DND-41 (cell line): ENCODE measurements at regions not wholly inside any gene's neighbourhood (a gene's known extent, or its start where the extent isn't known, plus 50 kb on each side); places are given as distances from the start of the nearest gene placed in this dataset.

Source experiments
- ATAC-seq: fragments of 200-7000 bp; cut with Tn5 transposase; 3 replicates; pipeline ENCODE4 v1.9.1; 2021; ENCODE audit warnings: low read depth; ENCODE audit not compliant: insufficient read depth
- DNase-seq: peaks from one replicate; pipeline ENCODE4 v3.0.0-alpha.2; 2020
- H2AFZ ChIP-seq: 2 replicates; pipeline ENCODE4 v1.6.0; 2012; ENCODE audit warnings: low read depth, low read length
- H3K27ac ChIP-seq: 2 replicates; pipeline ENCODE4 v1.5.1; 2012; ENCODE audit warnings: low read length, inconsistent platforms
- H3K27me3 ChIP-seq: fragments of 200-600 bp; sonication (generic); 2 replicates; pipeline ENCODE4 v1.6.0; 2012; ENCODE audit warnings: low read length, mild to moderate bottlenecking, inconsistent platforms; ENCODE audit not compliant: insufficient read depth, poor library complexity
- H3K36me3 ChIP-seq: 2 replicates; pipeline ENCODE4 v1.5.1; 2012; ENCODE audit warnings: low read length, inconsistent platforms; ENCODE audit not compliant: insufficient read depth
- H3K4me1 ChIP-seq: 2 replicates; pipeline ENCODE4 v1.5.1; 2012; ENCODE audit warnings: mild to moderate bottlenecking, low read length; ENCODE audit not compliant: insufficient read depth
- H3K4me2 ChIP-seq: 2 replicates; pipeline ENCODE4 v1.6.0; 2012; ENCODE audit warnings: mild to moderate bottlenecking, moderate library complexity, low read length, inconsistent platforms; ENCODE audit not compliant: insufficient read depth
- H3K4me3 ChIP-seq, 2 experiments: fragments of 200-600 bp in 1 of 2; shearing (Covaris generic) in 1 of 2; 2 replicates each; pipeline ENCODE4 v1.5.1; 2012 to 2016; ENCODE audit warnings: inconsistent platforms in 2 of 2, low read length in 2 of 2, mild to moderate bottlenecking in 2 of 2, low read depth in 1 of 2, moderate library complexity in 1 of 2
- H3K79me2 ChIP-seq: 2 replicates; pipeline ENCODE4 v1.6.0; 2012; ENCODE audit warnings: low read length, inconsistent platforms; ENCODE audit not compliant: insufficient read depth
- H3K9ac ChIP-seq: 2 replicates; pipeline ENCODE4 v1.6.0; 2012; ENCODE audit warnings: low read depth, mild to moderate bottlenecking, inconsistent platforms, low read length, moderate library complexity
- H3K9me3 ChIP-seq: 2 replicates; pipeline ENCODE4 v1.5.1; 2012; ENCODE audit warnings: low read length, moderate library complexity, mild to moderate bottlenecking, inconsistent platforms; ENCODE audit not compliant: insufficient read depth, severe bottlenecking
- H4K20me1 ChIP-seq: 2 replicates; pipeline ENCODE4 v1.6.0; 2012; ENCODE audit warnings: low read length; ENCODE audit not compliant: insufficient read depth
- CTCF ChIP-seq: IDR thresholded peaks from 2 replicates; pipeline ENCODE4 v1.5.1; 2012; ENCODE audit warnings: borderline replicate concordance, low read length, moderate library complexity, mild to moderate bottlenecking; ENCODE audit not compliant: poor library complexity, severe bottlenecking; ENCODE audit errors: extremely low read depth
- EZH2 ChIP-seq: IDR thresholded peaks from 3 replicates; pipeline ENCODE4 v1.6.1; 2012; ENCODE audit warnings: borderline replicate concordance, low read depth, mild to moderate bottlenecking, moderate library complexity, low read length, inconsistent platforms; ENCODE audit not compliant: severe bottlenecking

- no peak for DNase-seq
- H3K36me3 ChIP-seq: no peaks in the 10 kb centered on the region
- no peak overlapping the region for H3K4me2 ChIP-seq
- no peaks in the 10 kb centered on the region for H3K79me2 ChIP-seq
- H3K27me3 ChIP-seq: no peaks in the 10 kb centered on the region
- no peak overlapping the region for H3K4me3 ChIP-seq
- no peak for ATAC-seq
- H3K4me1 ChIP-seq: no peaks in the 10 kb centered on the region
- no peaks in the 10 kb centered on the region for H3K9me3 ChIP-seq
- H3K9ac ChIP-seq: no peak overlapping the region
- no peak overlapping the region for H2AFZ ChIP-seq
- no peak overlapping the region for H3K27ac ChIP-seq
- no peak for TF ChIP-seq CTCF
- TF ChIP-seq EZH2: no peak
- no peaks in the 10 kb centered on the region for H4K20me1 ChIP-seq
Measured at GRCh38 chr4:29151584-29151983, 1568.6 kb upstream of the PCDH7 start.

GRCh38 chr4:29153642-29154041 is 1566.5 kb upstream of the PCDH7 start:
- no peaks in the 10 kb centered on the region for H3K36me3 ChIP-seq
- no peak overlapping the region for H3K9ac ChIP-seq
- H3K4me3 ChIP-seq: no peak overlapping the region
- DNase-seq (no peak), ATAC-seq (no peak)
- H3K4me2 ChIP-seq: no peak overlapping the region
- H3K4me1 ChIP-seq: no peaks in the 10 kb centered on the region
- no peak overlapping the region for H2AFZ ChIP-seq
- no peaks in the 10 kb centered on the region for H3K79me2 ChIP-seq
- no peaks in the 10 kb centered on the region for H4K20me1 ChIP-seq
- no peaks in the 10 kb centered on the region for H3K27me3 ChIP-seq
- H3K27ac ChIP-seq: no peak overlapping the region
- TF ChIP-seq EZH2 (no peak), CTCF (no peak)
- H3K9me3 ChIP-seq: no peaks in the 10 kb centered on the region

- no peak overlapping the region for H3K27ac ChIP-seq
- no peak overlapping the region for H3K4me2 ChIP-seq
- TF ChIP-seq EZH2 (no peak), CTCF (no peak)
- H3K79me2 ChIP-seq: no peaks in the 10 kb centered on the region
- H3K4me3 ChIP-seq: no peak overlapping the region
- H3K9me3 ChIP-seq: no peaks in the 10 kb centered on the region
- no peaks in the 10 kb centered on the region for H3K36me3 ChIP-seq
- H2AFZ ChIP-seq: no peak overlapping the region
- H3K4me1 ChIP-seq: no peaks in the 10 kb centered on the region
- H4K20me1 ChIP-seq: no peaks in the 10 kb centered on the region
- no peaks in the 10 kb centered on the region for H3K27me3 ChIP-seq
- H3K9ac ChIP-seq: no peak overlapping the region
- ATAC-seq: no peak
- no peak for DNase-seq
Measured at GRCh38 chr4:29175291-29175690, 1544.9 kb upstream of the PCDH7 start.

- Histone ChIP-seq H3K79me2 (no peaks in the 10 kb centered on the region), H2AFZ (no peak overlapping the region), H3K27me3 (no peaks in the 10 kb centered on the region), H4K20me1 (no peaks in the 10 kb centered on the region), H3K9me3 (no peaks in the 10 kb centered on the region), H3K36me3 (no peaks in the 10 kb centered on the region), H3K27ac (no peak overlapping the region), H3K4me3 (no peak overlapping the region), H3K4me1 (no peaks in the 10 kb centered on the region), H3K9ac (no peak overlapping the region), H3K4me2 (no peak overlapping the region)
- ATAC-seq: no peak
- TF ChIP-seq CTCF: no peak
- no peak for TF ChIP-seq EZH2
- no peak for DNase-seq
Measured at GRCh38 chr4:29199025-29199424, 1521.1 kb upstream of the PCDH7 start.
